Bronchial epithelial cell (primary cell): ENCODE measurements at regions not wholly inside any gene's neighbourhood (a gene's known extent, or its start where the extent isn't known, plus 50 kb on each side); places are given as distances from the start of the nearest gene placed in this dataset.

Experiments used
- DNase-seq: peaks from one replicate; pipeline ENCODE4 v3.0.0-alpha.2; 2010; ENCODE audit warnings: low read depth
- FAIRE-seq: peaks from 2 replicates; lab custom pipeline; 2011; peaks lifted over from hg19 to GRCh38; lab: Jason Lieb, UNC
- H3K27me3 ChIP-seq: 2 replicates; pipeline ENCODE4 v1.5.1; 2011; ENCODE audit warnings: low read length; ENCODE audit not compliant: control insufficient read depth, insufficient read depth
- H3K36me3 ChIP-seq: 2 replicates; pipeline ENCODE4 v1.5.1; 2011; ENCODE audit warnings: low read length; ENCODE audit not compliant: control insufficient read depth, insufficient read depth
- H3K4me3 ChIP-seq: 2 replicates; pipeline ENCODE4 v1.5.1; 2011; ENCODE audit warnings: mild to moderate bottlenecking, low read depth, low read length, control low read depth
- CTCF ChIP-seq: IDR thresholded peaks from 2 replicates; pipeline ENCODE4 v1.5.1; 2011; ENCODE audit warnings: mild to moderate bottlenecking, moderate library complexity, low read length, control low read depth, inconsistent platforms; ENCODE audit not compliant: insufficient read depth, severe bottlenecking

- no peak for FAIRE-seq
Observed at GRCh38 chr17:71625330-71625729, 495.5 kb upstream of the SOX9 start.

DNA sequence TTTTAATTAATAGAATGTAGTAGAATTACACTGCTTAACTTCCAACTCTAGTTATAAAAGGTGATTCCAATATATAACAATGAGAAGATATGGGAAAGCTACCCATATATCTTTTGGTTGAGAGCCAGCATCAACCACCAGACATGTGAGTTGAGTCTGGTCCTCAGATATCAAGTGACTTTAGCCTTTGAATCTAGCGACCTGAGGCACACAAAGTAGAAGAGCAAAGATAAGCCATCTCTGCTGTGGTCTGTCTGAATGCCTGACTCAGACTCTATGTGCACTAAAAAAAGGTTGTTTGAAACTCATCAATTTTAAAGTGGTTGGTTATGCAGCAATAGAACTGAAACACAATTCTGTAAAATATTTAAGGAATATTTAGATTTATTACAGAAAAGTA lies 492.5 kb upstream of the SOX9 start:
- FAIRE-seq (no peak), DNase-seq (no peak)
- H3K36me3 ChIP-seq: no peaks in the 10 kb centered on the region
- TF ChIP-seq CTCF: no peak
- H3K27me3 ChIP-seq: no peaks in the 10 kb centered on the region
- H3K4me3 ChIP-seq: no peak overlapping the region

More at GRCh38 chr17:71625330-71625729, 495.5 kb upstream of the SOX9 start:
- Histone ChIP-seq H3K36me3 (no peaks in the 10 kb centered on the region), H3K4me3 (no peak overlapping the region), H3K27me3 (no peaks in the 10 kb centered on the region)
- TF ChIP-seq CTCF: no peak
- no peak for DNase-seq

DNA sequence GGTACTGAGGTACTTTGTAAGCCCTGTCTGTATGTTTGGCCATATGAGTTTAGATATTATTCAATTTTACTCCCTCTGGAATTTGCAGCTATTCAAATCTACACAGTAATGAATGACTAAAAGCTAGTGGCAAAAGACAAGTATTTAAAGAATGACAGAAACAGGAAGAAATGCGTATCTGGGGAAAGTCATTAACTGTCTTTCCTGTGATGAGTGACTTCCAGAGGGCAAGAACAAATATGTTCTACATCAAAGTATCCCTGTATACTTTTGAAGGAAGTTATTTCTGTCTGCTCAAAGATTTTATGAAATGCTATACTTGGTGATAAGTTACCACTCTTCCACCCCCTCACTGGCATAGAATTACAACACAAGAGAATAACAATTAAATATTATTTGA lies 489.3 kb upstream of the SOX9 start:
- Histone ChIP-seq H3K4me3 (no peak overlapping the region), H3K36me3 (no peaks in the 10 kb centered on the region), H3K27me3 (no peaks in the 10 kb centered on the region)
- no peak for TF ChIP-seq CTCF
- no peak for FAIRE-seq
- DNase-seq: peak; percentile 78

GRCh38 chr17:71632328-71632727 lies 488.5 kb upstream of the SOX9 start:
- TF ChIP-seq CTCF: no peak
- DNase-seq (peak; percentile 70), FAIRE-seq (no peak)
- no peak overlapping the region for H3K4me3 ChIP-seq
- H3K36me3 ChIP-seq: no peaks in the 10 kb centered on the region
- no peaks in the 10 kb centered on the region for H3K27me3 ChIP-seq

- DNase-seq: peak; percentile 100
- peak; percentile 98 for FAIRE-seq
- no peaks in the 10 kb centered on the region for H3K27me3 ChIP-seq
- no peak for TF ChIP-seq CTCF
- no peak overlapping the region for H3K4me3 ChIP-seq
- H3K36me3 ChIP-seq: no peaks in the 10 kb centered on the region
Observed at GRCh38 chr17:71633391-71633849, 487.4 kb upstream of the SOX9 start.

GRCh38 chr17:71634376-71634775 lies 486.4 kb upstream of the SOX9 start:
- FAIRE-seq (no peak), DNase-seq (peak; percentile 88)
- TF ChIP-seq CTCF: no peak
- H3K4me3 ChIP-seq: no peak overlapping the region
- H3K27me3 ChIP-seq: no peaks in the 10 kb centered on the region
- no peaks in the 10 kb centered on the region for H3K36me3 ChIP-seq
